ENCODE measurements at regions not wholly inside any gene's neighbourhood (a gene's known extent, or its start where the extent isn't known, plus 50 kb on each side); places are given as distances from the start of the nearest gene placed in this dataset.

DNA sequence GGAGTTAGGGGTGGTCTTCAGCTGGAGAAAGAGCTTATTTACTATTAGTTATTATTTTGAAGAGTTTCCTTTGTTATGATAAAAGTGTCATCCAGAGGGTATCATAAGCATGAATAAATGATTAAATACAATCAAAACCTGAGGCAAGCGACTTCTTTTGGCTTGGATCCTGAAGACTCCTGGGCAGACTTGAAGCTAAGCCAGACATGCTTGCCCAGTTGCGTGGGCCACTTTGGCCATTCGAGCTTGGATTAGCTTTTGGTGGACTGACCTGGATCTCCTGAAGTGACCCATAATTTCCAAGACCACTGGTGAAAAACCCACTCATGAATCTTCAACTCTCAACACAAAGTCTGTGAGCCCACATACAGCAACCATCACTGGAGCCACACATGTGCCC lies 335.8 kb downstream of the NR2F1-AS1 start:
- H3K9ac ChIP-seq (ENCODE audit: low read length), result no peak overlapping the region
- peaks cover 21% of the 10 kb centered on the region for H3K4me1 ChIP-seq (ENCODE audit: insufficient read depth, low read length)
- H3K9me3 ChIP-seq (ENCODE audit: low read length), result no peaks in the 10 kb centered on the region
- no peak overlapping the region for H3K4me3 ChIP-seq (ENCODE audit: low read depth in 1 of 2, low read length in 2 of 2)
- H3K27me3 ChIP-seq (ENCODE audit: control insufficient read depth in 1 of 2, insufficient read depth in 2 of 2, low read length in 2 of 2), result no peaks in the 10 kb centered on the region
- H3K27ac ChIP-seq (ENCODE audit: low read depth, low read length), result peak overlapping the region; percentile 36
- H3K36me3 ChIP-seq (ENCODE audit: insufficient read depth, low read length), result no peaks in the 10 kb centered on the region

DNA sequence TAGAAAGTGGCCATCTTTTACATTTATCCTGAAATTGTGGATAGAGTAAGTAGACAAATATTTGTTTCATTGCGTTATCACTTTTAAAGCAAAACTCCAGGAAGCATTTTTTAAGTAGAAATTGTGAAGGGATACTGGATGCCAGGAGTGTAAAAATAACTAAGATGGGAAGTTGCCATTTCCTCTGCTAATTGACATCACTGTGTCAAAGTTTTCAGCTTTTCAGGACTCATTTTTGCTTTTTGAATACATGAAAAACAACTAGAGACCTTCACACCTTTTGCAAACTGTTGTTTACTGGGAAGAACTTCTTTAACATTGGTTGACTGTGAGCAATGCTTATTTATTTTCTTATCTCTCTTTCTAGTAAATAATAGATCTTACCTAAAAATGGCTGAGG lies 337.5 kb downstream of the NR2F1-AS1 start:
- H3K9ac ChIP-seq (ENCODE audit: low read length), result no peak overlapping the region
- no peaks in the 10 kb centered on the region for H3K36me3 ChIP-seq (ENCODE audit: insufficient read depth, low read length)
- no peaks in the 10 kb centered on the region for H3K27me3 ChIP-seq (ENCODE audit: control insufficient read depth in 1 of 2, insufficient read depth in 2 of 2, low read length in 2 of 2)
- H3K9me3 ChIP-seq (ENCODE audit: low read length), result no peaks in the 10 kb centered on the region
- no peak overlapping the region for H3K27ac ChIP-seq (ENCODE audit: low read depth, low read length)
- H3K4me1 ChIP-seq (ENCODE audit: insufficient read depth, low read length), result peaks cover 21% of the 10 kb centered on the region
- H3K4me3 ChIP-seq (ENCODE audit: low read depth in 1 of 2, low read length in 2 of 2), result no peak overlapping the region

DNA sequence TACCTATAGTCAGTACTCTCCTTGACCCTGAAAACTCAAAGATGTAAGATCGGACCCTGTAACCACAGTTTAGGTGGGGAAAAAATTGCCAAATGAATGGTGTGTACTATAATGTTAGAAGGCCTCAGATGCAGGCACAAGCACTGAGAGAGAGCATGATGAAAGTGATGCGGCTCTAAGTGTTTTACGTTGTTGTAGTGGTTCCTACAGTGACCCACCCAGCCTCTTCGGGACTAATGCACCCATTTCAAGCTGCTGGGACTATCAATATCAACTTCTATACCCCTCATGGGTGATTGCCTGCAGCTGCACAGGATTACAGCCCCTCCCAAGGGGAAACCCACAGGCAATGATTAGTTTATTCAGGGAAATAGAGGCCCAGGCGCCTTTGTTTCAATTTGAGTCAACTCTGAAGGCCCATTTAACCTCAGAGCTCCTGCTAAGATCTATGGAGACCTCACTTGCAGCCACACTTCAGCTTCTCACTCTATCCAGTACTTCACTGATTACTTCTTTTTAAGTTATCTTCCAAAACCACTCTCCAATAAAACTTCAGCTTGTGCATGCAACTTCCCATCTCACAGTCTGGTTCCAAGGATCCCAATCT lies 340.7 kb downstream of the NR2F1-AS1 start:
- H3K4me3 ChIP-seq (ENCODE audit: low read depth in 1 of 2, low read length in 2 of 2), result no peak overlapping the region
- peaks cover 6% of the 10 kb centered on the region for H3K4me1 ChIP-seq (ENCODE audit: insufficient read depth, low read length)
- no peak overlapping the region for H3K27ac ChIP-seq (ENCODE audit: low read depth, low read length)
- no peak overlapping the region for H3K9ac ChIP-seq (ENCODE audit: low read length)
- H3K27me3 ChIP-seq (ENCODE audit: control insufficient read depth in 1 of 2, insufficient read depth in 2 of 2, low read length in 2 of 2), result no peaks in the 10 kb centered on the region
- H3K36me3 ChIP-seq (ENCODE audit: insufficient read depth, low read length), result no peaks in the 10 kb centered on the region
- no peaks in the 10 kb centered on the region for H3K9me3 ChIP-seq (ENCODE audit: low read length)

DNA sequence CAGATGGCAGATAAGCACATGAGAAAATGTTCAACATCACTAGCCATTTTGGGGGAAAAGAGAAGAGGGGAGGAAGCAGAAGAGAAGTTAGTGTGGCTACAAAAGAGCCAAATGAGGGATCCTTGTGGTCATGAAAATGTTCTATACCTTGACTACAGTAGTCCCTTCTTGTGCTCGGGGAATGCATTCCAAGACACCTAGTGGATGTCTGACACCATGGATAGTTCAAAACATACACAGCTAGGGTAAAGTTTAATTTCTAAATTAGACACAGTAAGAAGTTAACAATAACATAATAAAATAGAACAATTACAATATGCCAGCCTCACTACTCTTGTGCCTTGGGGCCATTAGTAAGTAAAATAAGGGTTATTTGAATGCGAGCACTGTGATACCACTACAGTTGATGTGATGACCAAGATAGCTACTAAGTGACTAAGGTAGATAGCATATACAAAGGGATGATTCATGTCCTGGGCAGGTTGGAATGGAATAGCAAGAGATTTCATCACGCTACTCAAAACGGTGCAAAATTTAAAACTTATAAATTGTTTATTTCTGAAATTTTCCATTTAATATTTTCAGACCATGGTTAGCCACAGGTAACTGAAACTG lies 344.1 kb downstream of the NR2F1-AS1 start:
- H3K9me3 ChIP-seq (ENCODE audit: low read length), result no peaks in the 10 kb centered on the region
- H3K9ac ChIP-seq (ENCODE audit: low read length), result no peak overlapping the region
- H3K4me1 ChIP-seq (ENCODE audit: insufficient read depth, low read length), result no peaks in the 10 kb centered on the region
- no peak overlapping the region for H3K4me3 ChIP-seq (ENCODE audit: low read depth in 1 of 2, low read length in 2 of 2)
- no peak overlapping the region for H3K27ac ChIP-seq (ENCODE audit: low read depth, low read length)
- no peaks in the 10 kb centered on the region for H3K36me3 ChIP-seq (ENCODE audit: insufficient read depth, low read length)
- no peaks in the 10 kb centered on the region for H3K27me3 ChIP-seq (ENCODE audit: control insufficient read depth in 1 of 2, insufficient read depth in 2 of 2, low read length in 2 of 2)

DNA sequence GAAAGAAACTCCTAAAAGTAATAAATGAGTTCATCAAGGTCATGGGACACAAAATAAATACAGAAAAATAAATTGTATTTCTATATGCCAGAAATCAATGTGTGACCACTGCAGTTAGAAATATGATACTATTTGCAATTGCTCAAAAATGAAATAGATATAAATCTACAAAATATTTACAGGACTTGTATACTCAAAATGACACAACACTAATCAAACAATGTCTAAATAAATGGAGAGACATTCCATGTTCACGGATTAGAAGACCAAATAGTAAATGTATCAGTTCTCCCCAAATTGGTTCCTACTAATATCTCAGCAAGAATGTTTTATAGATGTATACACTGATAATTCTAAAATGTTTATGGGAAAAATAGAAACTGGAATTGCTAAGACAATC lies 345.3 kb downstream of the NR2F1-AS1 start:
- H3K36me3 ChIP-seq (ENCODE audit: insufficient read depth, low read length), result no peaks in the 10 kb centered on the region
- H3K4me3 ChIP-seq (ENCODE audit: low read depth in 1 of 2, low read length in 2 of 2), result no peak overlapping the region
- no peak overlapping the region for H3K9ac ChIP-seq (ENCODE audit: low read length)
- H3K4me1 ChIP-seq (ENCODE audit: insufficient read depth, low read length), result no peaks in the 10 kb centered on the region
- no peaks in the 10 kb centered on the region for H3K9me3 ChIP-seq (ENCODE audit: low read length)
- H3K27ac ChIP-seq (ENCODE audit: low read depth, low read length), result no peak overlapping the region
- H3K27me3 ChIP-seq (ENCODE audit: control insufficient read depth in 1 of 2, insufficient read depth in 2 of 2, low read length in 2 of 2), result no peaks in the 10 kb centered on the region

DNA sequence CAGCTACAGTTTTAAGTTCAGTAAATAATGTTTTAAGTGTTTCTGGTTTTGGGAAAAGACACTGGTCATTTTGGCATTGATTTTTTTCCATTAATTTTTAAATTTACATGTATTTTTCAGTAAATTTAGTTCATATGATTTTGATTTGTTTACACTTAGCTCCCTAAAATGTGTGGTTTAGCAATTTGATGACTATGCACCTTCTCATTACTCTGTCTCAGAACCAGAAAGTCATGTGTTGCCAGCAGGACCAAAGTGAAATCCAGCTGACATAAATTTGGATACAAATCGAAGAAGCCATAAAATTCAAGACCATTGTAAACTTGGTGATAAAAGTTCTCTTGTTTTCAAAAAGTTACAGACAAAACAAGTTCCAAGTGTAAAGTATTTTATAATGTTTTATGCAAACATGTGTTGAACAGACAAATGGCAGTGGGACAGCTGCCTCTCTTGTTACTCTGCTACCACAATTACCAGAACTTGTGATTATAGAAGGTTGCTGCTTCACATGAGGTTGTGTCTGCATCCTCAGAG lies 354.8 kb downstream of the NR2F1-AS1 start:
- Histone ChIP-seq H3K4me1 (ENCODE audit: insufficient read depth, low read length) (peaks cover 7% of the 10 kb centered on the region), H3K36me3 (ENCODE audit: insufficient read depth, low read length) (no peaks in the 10 kb centered on the region), H3K27ac (ENCODE audit: low read depth, low read length) (no peak overlapping the region), H3K9me3 (ENCODE audit: low read length) (no peaks in the 10 kb centered on the region), H3K27me3 (ENCODE audit: control insufficient read depth in 1 of 2, insufficient read depth in 2 of 2, low read length in 2 of 2) (no peaks in the 10 kb centered on the region), H3K4me3 (ENCODE audit: low read depth in 1 of 2, low read length in 2 of 2) (no peak overlapping the region), H3K9ac (ENCODE audit: low read length) (no peak overlapping the region)

DNA sequence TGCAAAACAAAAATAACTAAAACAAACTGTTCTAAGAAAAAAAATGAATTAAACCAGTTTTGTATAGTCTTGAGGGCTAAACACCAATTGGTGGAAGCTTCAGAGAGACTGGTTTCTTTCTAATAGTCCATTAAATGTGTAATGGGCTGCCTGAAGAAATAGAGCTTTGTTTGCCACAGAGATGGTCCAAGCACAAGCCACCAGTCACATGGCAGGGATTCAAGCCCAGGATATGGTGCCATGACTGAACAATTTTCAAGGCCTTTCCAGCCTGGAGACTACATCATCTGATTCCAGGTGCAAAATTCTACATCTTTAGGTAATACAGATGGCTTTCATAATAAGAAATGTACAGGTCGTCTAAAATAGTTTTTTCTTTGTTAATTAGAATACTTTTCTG lies 355.3 kb downstream of the NR2F1-AS1 start:
- Histone ChIP-seq H3K4me1 (ENCODE audit: insufficient read depth, low read length) (peaks cover 7% of the 10 kb centered on the region), H3K27ac (ENCODE audit: low read depth, low read length) (no peak overlapping the region), H3K9me3 (ENCODE audit: low read length) (no peaks in the 10 kb centered on the region), H3K9ac (ENCODE audit: low read length) (no peak overlapping the region), H3K4me3 (ENCODE audit: low read depth in 1 of 2, low read length in 2 of 2) (no peak overlapping the region), H3K36me3 (ENCODE audit: insufficient read depth, low read length) (no peaks in the 10 kb centered on the region), H3K27me3 (ENCODE audit: control insufficient read depth in 1 of 2, insufficient read depth in 2 of 2, low read length in 2 of 2) (no peaks in the 10 kb centered on the region)

DNA sequence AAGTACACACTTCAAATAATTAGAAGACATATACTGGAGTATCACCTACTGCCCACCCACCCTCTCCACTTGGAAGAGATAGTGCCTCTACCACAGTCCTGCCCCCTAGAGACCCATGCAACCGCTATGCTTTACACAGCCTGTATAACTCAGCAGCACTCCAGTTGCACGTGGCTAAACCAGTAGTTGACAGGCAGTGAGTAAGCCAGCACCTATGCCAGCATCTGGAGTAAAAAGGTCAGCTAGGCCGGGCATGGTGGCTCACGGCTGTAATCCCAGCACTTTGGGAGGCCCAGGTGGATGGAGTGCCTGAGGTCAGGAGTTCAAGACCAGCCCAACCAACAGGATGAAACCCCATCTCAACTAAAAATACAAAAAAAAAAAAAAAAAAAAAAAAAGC lies 356.4 kb downstream of the NR2F1-AS1 start:
- Histone ChIP-seq H3K4me3 (ENCODE audit: low read depth in 1 of 2, low read length in 2 of 2) (no peak overlapping the region), H3K9me3 (ENCODE audit: low read length) (no peaks in the 10 kb centered on the region), H3K4me1 (ENCODE audit: insufficient read depth, low read length) (peaks cover 7% of the 10 kb centered on the region), H3K36me3 (ENCODE audit: insufficient read depth, low read length) (no peaks in the 10 kb centered on the region), H3K27ac (ENCODE audit: low read depth, low read length) (no peak overlapping the region), H3K27me3 (ENCODE audit: control insufficient read depth in 1 of 2, insufficient read depth in 2 of 2, low read length in 2 of 2) (no peaks in the 10 kb centered on the region), H3K9ac (ENCODE audit: low read length) (no peak overlapping the region)

DNA sequence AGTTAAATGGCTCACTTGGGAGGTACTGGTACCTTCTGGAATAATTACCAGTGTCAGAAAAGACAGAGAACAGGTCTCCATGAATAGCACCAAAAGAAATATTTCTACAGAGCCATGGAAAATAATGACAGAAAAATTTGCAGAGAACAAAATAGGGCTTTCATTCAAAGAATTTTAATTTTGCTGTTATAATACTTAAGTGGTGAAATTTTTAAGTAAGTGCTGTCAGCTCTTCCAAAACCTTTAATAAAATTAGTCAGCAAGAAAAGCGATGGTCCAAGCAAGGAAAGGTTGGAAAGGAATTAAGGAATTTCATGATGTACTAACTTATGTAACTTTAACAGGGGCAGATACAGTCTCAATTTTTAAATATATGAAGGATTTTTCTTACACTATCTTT lies 359.2 kb downstream of the NR2F1-AS1 start:
- Histone ChIP-seq H3K9ac (ENCODE audit: low read length) (no peak overlapping the region), H3K4me3 (ENCODE audit: low read depth in 1 of 2, low read length in 2 of 2) (no peak overlapping the region), H3K27me3 (ENCODE audit: control insufficient read depth in 1 of 2, insufficient read depth in 2 of 2, low read length in 2 of 2) (no peaks in the 10 kb centered on the region), H3K9me3 (ENCODE audit: low read length) (no peaks in the 10 kb centered on the region), H3K36me3 (ENCODE audit: insufficient read depth, low read length) (no peaks in the 10 kb centered on the region), H3K4me1 (ENCODE audit: insufficient read depth, low read length) (peaks cover 7% of the 10 kb centered on the region), H3K27ac (ENCODE audit: low read depth, low read length) (no peak overlapping the region)

DNA sequence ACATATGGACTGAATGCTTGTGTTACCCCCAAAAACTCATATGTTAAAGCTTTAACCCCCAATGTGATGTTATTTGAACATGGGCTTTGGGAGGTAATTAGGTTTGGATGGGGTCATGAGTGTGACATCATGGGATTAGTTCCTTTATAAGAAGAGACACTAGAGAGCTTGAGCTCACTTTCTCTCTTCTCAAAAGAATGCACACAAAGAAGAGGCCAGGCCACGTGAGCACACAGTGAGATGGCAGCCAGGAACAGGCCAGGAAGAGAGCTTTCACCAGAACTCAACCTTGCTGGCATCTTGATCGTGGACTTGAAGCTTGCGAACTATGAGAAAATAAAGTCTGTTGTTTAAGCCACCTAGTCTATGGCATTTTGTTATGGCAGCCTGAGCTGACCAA lies 360.6 kb downstream of the NR2F1-AS1 start:
- Histone ChIP-seq H3K4me1 (ENCODE audit: insufficient read depth, low read length) (no peaks in the 10 kb centered on the region), H3K4me3 (ENCODE audit: low read depth in 1 of 2, low read length in 2 of 2) (no peak overlapping the region), H3K27me3 (ENCODE audit: control insufficient read depth in 1 of 2, insufficient read depth in 2 of 2, low read length in 2 of 2) (no peaks in the 10 kb centered on the region), H3K9ac (ENCODE audit: low read length) (no peak overlapping the region), H3K27ac (ENCODE audit: low read depth, low read length) (no peak overlapping the region), H3K36me3 (ENCODE audit: insufficient read depth, low read length) (no peaks in the 10 kb centered on the region), H3K9me3 (ENCODE audit: low read length) (no peaks in the 10 kb centered on the region)

DNA sequence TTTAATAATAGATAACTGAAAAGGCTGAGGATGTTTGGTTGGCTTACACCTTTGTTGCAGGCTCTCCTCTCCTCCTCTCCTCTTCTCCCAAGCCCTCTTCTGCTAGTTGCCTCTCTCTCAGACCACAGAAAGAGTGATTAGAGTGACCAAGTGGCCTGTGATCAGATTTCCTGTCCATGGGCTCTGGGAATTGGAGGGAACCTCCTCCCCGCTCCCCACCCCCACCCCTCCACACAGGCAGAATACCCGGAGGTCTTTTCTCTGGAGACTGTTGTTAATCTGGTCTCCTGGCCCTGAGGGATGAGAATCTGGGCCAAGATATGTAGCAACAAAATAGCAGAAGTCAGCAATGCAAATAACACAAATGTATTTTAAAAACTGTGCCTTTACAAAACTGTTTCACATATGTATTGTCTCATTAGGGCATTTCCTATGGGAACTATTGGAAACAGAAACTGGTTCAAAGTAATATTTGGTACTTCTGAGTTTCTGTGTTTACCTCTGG lies 361.3 kb downstream of the NR2F1-AS1 start:
- Histone ChIP-seq H3K4me1 (ENCODE audit: insufficient read depth, low read length) (no peaks in the 10 kb centered on the region), H3K9ac (ENCODE audit: low read length) (no peak overlapping the region), H3K27me3 (ENCODE audit: control insufficient read depth in 1 of 2, insufficient read depth in 2 of 2, low read length in 2 of 2) (no peaks in the 10 kb centered on the region), H3K9me3 (ENCODE audit: low read length) (no peaks in the 10 kb centered on the region), H3K4me3 (ENCODE audit: low read depth in 1 of 2, low read length in 2 of 2) (no peak overlapping the region), H3K27ac (ENCODE audit: low read depth, low read length) (no peak overlapping the region), H3K36me3 (ENCODE audit: insufficient read depth, low read length) (no peaks in the 10 kb centered on the region)

Measured in muscle layer of colon (tissue), 2 donors.